Testis (tissue), 2 donors: ENCODE measurements at regions not wholly inside any gene's neighbourhood (a gene's known extent, or its start where the extent isn't known, plus 50 kb on each side); places are given as distances from the start of the nearest gene placed in this dataset.

ENCODE experiments used
- CTCF ChIP-seq, 3 experiments: fragments of 450-650 bp in 2 of 3; fragments of 200-600 bp in 1 of 3; sonication (generic) in 1 of 3; IDR thresholded peaks; one replicate each; pipeline ENCODE4 v1.5.1; 2016 to 2019; ENCODE audit warnings: antibody characterized with exemption in 3 of 3, mild to moderate bottlenecking in 2 of 3, moderate library complexity in 1 of 3
- POLR2A ChIP-seq: fragments of 450-650 bp; IDR thresholded peaks from one replicate; pipeline ENCODE4 v1.6.1; 2017; ENCODE audit warnings: antibody characterized with exemption, mild to moderate bottlenecking, moderate library complexity

DNA sequence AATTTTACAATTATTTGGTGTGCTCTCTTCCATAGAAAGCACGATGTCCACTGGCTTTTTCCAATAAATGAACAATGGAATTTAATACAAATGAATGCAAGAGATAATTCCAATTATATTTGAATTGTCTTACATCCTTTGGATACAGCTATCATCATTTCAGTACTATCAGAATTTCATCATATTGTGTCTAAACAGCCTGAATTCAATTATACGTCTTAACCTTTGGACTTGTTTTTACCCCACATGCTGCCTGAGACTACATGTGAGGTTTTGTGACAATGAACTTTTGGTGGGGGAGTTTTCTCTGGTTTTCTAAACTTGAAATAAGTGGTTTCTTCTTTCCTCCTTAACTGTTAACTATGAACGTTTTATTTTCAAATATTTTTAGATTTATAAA is 1176.0 kb downstream of the EPHA7 start:
- TF ChIP-seq POLR2A (no peak), CTCF (IDR thresholded peaks at IDR 0.05) (no peak)
